Endothelial cell of hepatic sinusoid (primary cell): ENCODE measurements at regions not wholly inside any gene's neighbourhood (a gene's known extent, or its start where the extent isn't known, plus 50 kb on each side); places are given as distances from the start of the nearest gene placed in this dataset.

Source experiments
- in situ Hi-C: cut with HindIII; loops from 2 replicates; pipeline ENCODE4 v1.10.0; 2017; ENCODE audit warnings: low sequenced_read_pairs

DNA sequence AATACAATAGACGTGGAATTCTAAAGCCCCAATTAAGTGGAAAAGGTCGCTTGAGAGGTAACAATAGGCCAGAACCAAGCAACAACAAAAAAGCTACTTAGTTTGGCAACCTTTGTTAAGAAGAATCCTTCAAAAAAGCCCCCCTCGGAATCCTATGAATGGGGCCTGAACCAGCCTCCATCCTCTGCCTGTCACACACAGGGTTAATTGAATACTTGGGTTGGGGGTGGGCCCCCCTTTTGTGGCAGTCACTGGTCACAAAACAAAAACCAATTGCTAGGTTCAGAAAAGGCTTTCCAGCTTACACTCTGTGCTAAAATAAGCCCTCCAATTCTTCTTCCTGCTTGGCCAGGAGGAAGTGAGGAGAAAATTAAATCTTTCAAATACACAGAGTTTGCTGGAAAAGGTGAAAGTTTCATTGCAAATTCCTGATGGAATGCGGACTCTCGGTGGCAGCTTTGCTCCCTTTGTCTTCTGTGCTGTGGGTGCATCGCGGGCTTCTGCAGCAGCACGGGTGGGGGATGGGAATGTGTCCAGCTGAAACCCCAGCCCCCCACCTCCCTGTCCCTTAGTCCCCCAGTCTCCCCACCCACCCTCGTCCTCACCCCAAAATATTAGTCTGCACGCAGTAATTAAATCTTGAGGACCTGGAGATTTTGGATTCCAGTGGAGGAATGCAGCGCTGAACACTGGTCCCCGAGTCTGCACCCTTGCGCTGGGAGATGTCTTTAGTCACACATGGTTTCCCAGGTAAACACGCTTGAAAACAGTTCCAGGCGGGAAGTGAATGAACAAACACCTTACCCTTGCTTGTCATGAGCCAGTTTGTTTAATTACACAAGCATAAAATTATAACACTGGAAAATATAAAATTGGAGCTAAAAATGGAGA lies 254.3 kb downstream of the SOX11 start:
- in situ Hi-C loops: no loop called here

GRCh38 chr2:5950736-5951135 lies 258.6 kb downstream of the SOX11 start:
- in situ Hi-C loops: loop anchor here (10.0 kb wide), 1 partner anchor 46 kb away; no protein-coding TSS in a partner anchor

DNA sequence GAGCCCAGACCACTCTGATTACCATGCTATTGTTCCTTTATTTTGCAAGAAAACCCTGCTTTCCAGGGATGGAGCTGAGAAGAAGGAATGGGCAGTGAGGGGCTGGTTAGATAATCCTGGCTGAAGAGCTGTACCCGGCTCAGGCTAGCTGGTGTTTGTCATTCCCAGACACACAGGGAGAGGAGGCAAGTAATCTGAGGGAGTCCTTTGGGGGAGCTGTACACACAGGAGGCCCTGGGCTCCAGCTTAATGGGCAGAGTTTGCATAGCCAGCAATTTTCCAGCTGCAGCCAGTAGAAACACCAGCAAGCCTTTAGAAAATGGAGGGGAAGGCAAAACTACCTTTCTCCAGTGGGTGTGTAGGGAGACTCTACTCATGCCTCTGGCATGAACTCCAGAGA lies 259.3 kb downstream of the SOX11 start:
- in situ Hi-C loops: loop anchor here (10.0 kb wide), 1 partner anchor 47 kb away; no protein-coding TSS in a partner anchor

DNA sequence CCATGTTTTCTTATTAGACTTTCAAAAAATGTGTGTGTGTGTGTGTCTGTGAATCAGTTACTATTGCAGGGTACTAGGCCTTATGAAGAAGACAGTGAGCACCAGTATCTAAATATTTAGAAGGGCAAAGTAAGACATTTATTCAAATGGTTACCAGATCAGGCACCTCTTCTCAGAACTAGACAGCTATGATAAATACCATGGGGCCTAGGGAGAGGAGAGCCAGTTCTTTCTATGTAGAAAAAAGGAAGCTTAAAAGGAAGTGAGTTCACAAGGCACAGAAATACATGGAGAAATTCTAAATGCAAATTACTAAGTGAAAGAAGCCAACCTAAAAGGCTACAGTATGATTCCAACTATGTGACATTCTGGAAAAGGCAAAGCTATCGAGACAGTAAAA lies 261.3 kb downstream of the SOX11 start:
- in situ Hi-C loops: loop anchor here (10.0 kb wide), 1 partner anchor 49 kb away; no protein-coding TSS in a partner anchor

- in situ Hi-C loops: loop anchor here (10.0 kb wide), 1 partner anchor 50 kb away; no protein-coding TSS in a partner anchor
Measured at GRCh38 chr2:5954509-5954908, 262.3 kb downstream of the SOX11 start.

DNA sequence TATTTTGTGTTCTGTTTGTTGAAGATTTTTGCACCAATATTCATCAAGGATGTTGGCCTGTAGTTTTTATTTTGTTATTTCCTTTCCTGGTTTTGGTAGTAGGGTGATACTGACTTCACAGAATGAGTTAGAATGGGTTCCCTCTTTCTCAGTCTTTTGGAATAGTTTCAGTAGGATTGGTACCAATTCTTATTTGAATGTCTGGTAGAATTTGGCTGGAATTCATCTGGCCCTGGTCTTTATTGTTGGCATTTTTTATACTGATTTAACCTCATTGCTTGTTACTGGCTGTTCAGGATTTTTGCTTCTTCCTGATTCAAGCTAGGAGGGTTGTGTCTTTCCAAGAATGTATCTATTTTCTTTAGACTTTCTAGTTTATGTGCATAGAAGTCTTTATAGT lies 263.7 kb downstream of the SOX11 start:
- in situ Hi-C loops: loop anchor here (10.0 kb wide), 1 partner anchor 51 kb away; no protein-coding TSS in a partner anchor

DNA sequence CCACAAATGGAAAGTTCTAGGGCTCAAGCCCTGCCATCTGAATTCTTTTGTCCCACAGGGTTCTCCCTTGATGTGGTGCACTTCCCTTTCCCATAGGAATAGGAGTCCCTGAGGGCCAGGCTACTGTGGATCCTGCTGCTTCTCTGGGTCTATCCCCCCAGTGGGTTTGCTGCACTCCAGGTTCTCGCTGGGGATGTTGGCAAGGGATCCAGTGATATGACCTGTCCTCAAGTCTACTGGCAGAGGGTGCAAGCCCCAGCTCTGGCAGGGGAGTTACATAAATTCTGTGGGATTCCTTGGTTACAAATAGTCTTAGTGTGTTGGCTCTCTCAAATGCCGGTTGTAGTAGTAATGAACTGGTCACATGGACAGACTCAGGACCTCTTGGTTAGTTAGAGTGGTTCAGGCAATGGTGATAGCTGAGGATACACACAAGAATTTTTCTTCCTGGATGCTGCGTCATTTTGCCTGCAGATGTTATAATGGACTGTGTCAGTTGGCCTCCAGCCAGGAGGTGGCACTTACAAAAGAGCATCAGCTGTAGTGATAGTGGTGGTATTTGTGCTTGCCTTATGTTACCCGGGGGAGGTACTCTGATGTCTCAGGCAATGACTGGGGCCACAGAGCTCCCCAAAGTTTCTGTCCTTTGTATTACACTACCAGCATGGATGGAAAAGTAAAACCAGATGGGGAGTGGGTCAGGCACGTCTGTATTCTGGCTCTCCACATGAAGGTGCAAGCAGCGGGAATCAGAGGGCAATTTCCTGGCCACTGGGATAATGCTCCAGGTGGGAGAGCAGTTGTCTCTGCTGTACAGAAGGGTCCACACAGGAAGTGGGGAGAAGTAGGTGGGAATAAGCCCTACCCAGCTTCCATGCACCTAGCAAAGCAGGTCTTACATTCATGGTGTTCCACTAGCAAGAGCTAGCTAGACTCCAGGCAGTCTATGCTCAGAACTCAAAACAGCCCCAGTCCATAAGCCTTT lies 267.9 kb downstream of the SOX11 start:
- in situ Hi-C loops: loop anchor here (10.0 kb wide), 1 partner anchor 55 kb away; no protein-coding TSS in a partner anchor

DNA sequence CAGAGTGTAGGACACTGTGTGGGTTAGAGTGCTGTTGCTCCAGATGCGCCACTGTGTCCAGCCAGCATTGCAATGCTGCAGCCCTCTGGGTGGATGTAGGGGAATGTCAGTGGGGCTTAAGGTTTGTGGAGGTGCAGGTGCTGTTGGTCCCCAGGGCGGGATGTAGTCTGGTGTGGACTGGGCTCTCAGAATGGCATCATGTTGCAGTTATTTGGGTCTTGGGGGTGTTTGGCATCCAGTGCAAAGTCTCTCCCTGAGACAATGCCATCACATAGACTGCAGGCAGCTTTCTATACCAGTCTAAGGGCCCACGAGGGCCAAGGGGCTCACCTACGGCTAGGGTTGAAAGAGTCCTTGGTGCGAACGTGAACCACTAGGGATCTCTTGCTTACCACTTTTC lies 275.3 kb downstream of the SOX11 start:
- in situ Hi-C loops: no loop called here

GRCh38 chr2:5969303-5969702 lies 277.1 kb downstream of the SOX11 start:
- in situ Hi-C loops: no loop called here

DNA sequence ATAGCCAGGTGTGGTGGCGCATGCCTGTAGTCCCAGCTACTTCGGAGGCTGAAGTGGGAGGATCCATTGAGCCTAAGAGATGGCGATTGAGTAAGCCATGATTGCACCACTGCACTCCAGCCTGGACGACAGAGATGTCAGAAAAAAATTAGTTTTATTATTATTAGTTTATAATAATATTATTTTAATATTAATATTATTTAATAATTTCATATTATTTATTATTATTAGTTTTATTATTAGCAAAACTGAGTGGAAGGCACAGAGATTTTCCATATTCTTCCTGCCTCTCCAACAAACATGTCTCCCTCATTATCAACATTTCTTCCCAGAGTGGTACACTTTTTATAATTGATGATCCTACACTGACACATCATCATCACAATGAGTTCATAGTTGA lies 278.2 kb downstream of the SOX11 start:
- in situ Hi-C loops: no loop called here

DNA sequence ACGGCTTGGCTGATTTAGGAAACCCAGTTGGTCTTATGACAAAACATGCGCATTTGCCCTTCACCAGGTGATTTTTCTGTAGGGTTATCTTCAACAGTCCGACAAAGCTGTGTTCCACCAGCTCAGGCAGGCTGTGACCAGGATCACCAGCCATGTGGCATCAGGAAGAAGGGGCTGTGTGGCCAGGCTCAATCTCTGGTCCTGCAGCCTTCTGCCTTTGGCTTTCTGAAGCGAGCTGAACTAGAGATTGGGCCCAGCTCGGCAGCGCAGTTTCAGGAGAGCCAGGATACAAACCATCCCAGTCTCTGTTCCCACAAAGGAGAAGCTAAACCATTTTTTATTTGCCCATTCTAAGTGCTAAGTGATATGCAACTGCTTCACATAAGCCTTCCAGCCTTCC lies 282.3 kb downstream of the SOX11 start:
- in situ Hi-C loops: no loop called here

GRCh38 chr2:5975401-5975800 lies 283.2 kb downstream of the SOX11 start:
- in situ Hi-C loops: no loop called here

GRCh38 chr2:5976531-5977065 lies 284.4 kb downstream of the SOX11 start:
- in situ Hi-C loops: no loop called here

GRCh38 chr2:5977477-5977876 lies 285.3 kb downstream of the SOX11 start:
- in situ Hi-C loops: no loop called here

DNA sequence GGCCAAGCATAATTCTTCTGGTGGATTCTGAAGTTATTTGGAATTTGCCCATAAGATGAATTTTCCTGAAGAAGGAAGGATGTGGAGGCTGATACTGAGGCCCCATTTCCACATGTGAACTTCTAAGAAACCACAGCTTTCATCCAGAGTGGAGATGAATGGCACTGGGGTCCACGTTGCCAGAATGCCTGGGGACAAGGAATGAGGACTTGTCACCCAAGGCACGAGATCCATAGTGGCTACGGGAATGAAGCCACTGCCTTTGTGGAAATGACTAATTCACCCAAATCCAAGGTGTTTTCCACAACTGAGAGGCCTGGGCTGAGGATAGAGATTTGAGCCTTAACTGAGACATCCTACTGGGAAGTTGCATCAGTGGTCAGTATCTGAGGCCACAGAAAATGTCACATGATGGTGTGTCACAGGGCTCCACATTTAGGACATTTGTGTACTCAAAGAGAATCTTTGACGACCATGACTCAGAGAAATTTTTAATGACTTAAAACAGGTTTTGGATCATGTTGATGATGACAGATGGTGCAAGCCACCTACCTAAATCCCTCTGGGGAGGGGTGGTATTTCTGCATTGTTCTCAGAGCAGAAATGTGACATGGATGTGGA lies 286.1 kb downstream of the SOX11 start:
- in situ Hi-C loops: no loop called here

DNA sequence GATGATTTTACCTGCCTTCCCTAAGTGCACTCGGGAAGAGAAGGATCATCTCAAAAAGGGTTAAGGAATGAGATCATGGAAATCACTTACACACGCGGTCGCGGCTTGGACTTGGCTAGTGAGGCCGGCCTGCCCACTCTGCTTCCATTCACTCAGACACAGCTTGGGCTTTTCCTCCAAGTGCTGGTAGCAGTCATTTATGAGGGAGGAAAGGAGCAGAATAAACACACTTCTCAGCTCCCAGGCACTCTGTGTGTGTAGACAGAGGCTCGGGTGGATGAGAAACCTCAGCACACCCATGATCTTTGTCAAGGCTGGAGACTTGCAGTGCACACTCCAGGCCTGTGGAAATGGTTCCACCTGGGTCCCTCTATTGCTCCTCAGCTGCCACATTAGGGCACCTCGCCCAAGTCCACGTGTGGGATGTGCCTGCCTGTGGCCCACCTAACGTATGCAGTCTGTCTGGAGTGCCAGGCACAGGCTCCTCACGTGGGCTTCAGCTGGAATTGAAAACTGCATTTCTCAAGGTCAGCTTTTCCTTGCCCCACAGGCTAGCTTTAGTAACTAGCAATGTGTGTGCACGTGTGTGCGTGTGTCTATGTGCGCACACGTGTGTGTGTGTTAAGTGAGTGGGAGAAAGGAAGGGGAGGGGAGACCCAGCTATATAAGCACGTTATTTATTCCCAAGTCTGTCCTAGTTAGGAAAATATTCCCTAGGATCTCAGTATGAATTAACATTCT lies 288.4 kb downstream of the SOX11 start:
- in situ Hi-C loops: no loop called here

DNA sequence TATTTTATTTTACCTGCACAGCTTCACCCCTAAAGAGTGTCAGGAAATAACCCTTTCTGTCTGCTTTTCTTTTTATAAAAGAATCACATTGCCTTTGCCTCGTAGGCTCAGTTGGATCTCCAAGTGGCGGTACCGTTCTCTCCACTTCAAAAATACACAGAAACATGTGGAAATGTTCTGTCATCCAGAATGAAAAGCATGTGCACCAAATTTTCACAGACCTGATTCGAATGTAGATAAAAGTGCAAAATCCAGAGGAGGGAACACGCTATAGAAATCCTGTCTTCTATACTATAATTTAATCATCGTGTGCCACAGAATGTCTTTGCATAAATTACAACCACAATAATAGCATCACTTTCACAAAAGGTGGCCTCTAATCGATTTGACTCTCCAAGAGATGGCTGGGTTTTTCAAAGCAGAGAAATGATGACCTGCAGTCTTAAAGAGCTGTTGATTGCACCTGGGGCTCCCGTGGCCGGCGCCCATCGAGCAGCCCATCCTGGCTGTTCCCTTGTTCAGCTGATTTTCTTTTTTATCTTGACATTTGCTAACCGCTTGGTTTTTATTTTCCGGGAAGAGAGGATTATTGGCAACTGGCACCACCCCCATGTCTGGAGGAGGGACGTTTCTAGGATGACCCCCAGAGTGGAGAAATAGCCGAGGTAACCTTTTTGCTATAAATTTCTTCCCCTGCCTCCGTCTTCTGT lies 290.2 kb downstream of the SOX11 start:
- in situ Hi-C loops: no loop called here

- in situ Hi-C loops: no loop called here
Measured at GRCh38 chr2:5982903-5983265, 290.7 kb downstream of the SOX11 start.
